ENCODE measurements at regions not wholly inside any gene's neighbourhood (a gene's known extent, or its start where the extent isn't known, plus 50 kb on each side); places are given as distances from the start of the nearest gene placed in this dataset.

- Mint-ChIP-seq H3K27me3 (no peaks in the 10 kb centered on the region), H3K4me1 (ENCODE audit: low read depth) (no peaks in the 10 kb centered on the region), H3K9me3 (peaks cover 4% of the 10 kb centered on the region), H3K4me3 (no peak overlapping the region), H3K27ac (no peak overlapping the region), H3K36me3 (ENCODE audit: low read depth) (no peaks in the 10 kb centered on the region)
Measured at GRCh38 chr5:89470658-89471057, 587.7 kb upstream of the MEF2C start.

- H3K27me3 Mint-ChIP-seq = no peaks in the 10 kb centered on the region
- no peak overlapping the region for H3K27ac Mint-ChIP-seq
- no peak overlapping the region for H3K4me3 Mint-ChIP-seq
- peaks cover 12% of the 10 kb centered on the region for H3K4me1 Mint-ChIP-seq (ENCODE audit: low read depth)
- peaks cover 8% of the 10 kb centered on the region for H3K9me3 Mint-ChIP-seq
- no peaks in the 10 kb centered on the region for H3K36me3 Mint-ChIP-seq (ENCODE audit: low read depth)
Measured at GRCh38 chr5:89458332-89458656, 575.3 kb upstream of the MEF2C start.

- Mint-ChIP-seq H3K27me3 (no peaks in the 10 kb centered on the region), H3K9me3 (peaks cover 9% of the 10 kb centered on the region), H3K27ac (no peak overlapping the region), H3K36me3 (ENCODE audit: low read depth) (no peaks in the 10 kb centered on the region), H3K4me3 (no peak overlapping the region), H3K4me1 (ENCODE audit: low read depth) (peaks cover 12% of the 10 kb centered on the region)
Measured at GRCh38 chr5:89457411-89458331, 574.7 kb upstream of the MEF2C start.

GRCh38 chr5:89452081-89452480, 569.1 kb upstream of the MEF2C start:
- peaks cover 9% of the 10 kb centered on the region for H3K9me3 Mint-ChIP-seq
- no peak overlapping the region for H3K4me3 Mint-ChIP-seq
- no peaks in the 10 kb centered on the region for H3K4me1 Mint-ChIP-seq (ENCODE audit: low read depth)
- no peak overlapping the region for H3K27ac Mint-ChIP-seq
- no peaks in the 10 kb centered on the region for H3K36me3 Mint-ChIP-seq (ENCODE audit: low read depth)
- no peaks in the 10 kb centered on the region for H3K27me3 Mint-ChIP-seq

GRCh38 chr5:89451263-89451662, 568.3 kb upstream of the MEF2C start:
- H3K27me3 Mint-ChIP-seq = no peaks in the 10 kb centered on the region
- no peaks in the 10 kb centered on the region for H3K36me3 Mint-ChIP-seq (ENCODE audit: low read depth)
- no peak overlapping the region for H3K27ac Mint-ChIP-seq
- H3K4me1 Mint-ChIP-seq (ENCODE audit: low read depth) = no peaks in the 10 kb centered on the region
- no peak overlapping the region for H3K4me3 Mint-ChIP-seq
- peaks cover 9% of the 10 kb centered on the region for H3K9me3 Mint-ChIP-seq

GRCh38 chr5:89450149-89450538, 567.2 kb upstream of the MEF2C start:
- H3K36me3 Mint-ChIP-seq (ENCODE audit: low read depth) = no peaks in the 10 kb centered on the region
- no peaks in the 10 kb centered on the region for H3K27me3 Mint-ChIP-seq
- H3K9me3 Mint-ChIP-seq = peaks cover 8% of the 10 kb centered on the region
- no peaks in the 10 kb centered on the region for H3K4me1 Mint-ChIP-seq (ENCODE audit: low read depth)
- H3K4me3 Mint-ChIP-seq = no peak overlapping the region
- H3K27ac Mint-ChIP-seq = no peak overlapping the region

GRCh38 chr5:89449392-89450148, 566.6 kb upstream of the MEF2C start:
- no peaks in the 10 kb centered on the region for H3K4me1 Mint-ChIP-seq (ENCODE audit: low read depth)
- no peaks in the 10 kb centered on the region for H3K27me3 Mint-ChIP-seq
- no peak overlapping the region for H3K27ac Mint-ChIP-seq
- H3K36me3 Mint-ChIP-seq (ENCODE audit: low read depth) = no peaks in the 10 kb centered on the region
- peaks cover 3% of the 10 kb centered on the region for H3K9me3 Mint-ChIP-seq
- no peak overlapping the region for H3K4me3 Mint-ChIP-seq

- Mint-ChIP-seq H3K9me3 (no peaks in the 10 kb centered on the region), H3K36me3 (ENCODE audit: low read depth) (no peaks in the 10 kb centered on the region), H3K27ac (peak overlapping the region; percentile 24), H3K27me3 (no peaks in the 10 kb centered on the region), H3K4me1 (ENCODE audit: low read depth) (peaks cover 3% of the 10 kb centered on the region), H3K4me3 (no peak overlapping the region)
Measured at GRCh38 chr5:89447027-89447426, 564.0 kb upstream of the MEF2C start.

GRCh38 chr5:89445106-89445745, 562.2 kb upstream of the MEF2C start:
- no peaks in the 10 kb centered on the region for H3K36me3 Mint-ChIP-seq (ENCODE audit: low read depth)
- no peaks in the 10 kb centered on the region for H3K27me3 Mint-ChIP-seq
- no peak overlapping the region for H3K4me3 Mint-ChIP-seq
- no peak overlapping the region for H3K27ac Mint-ChIP-seq
- peaks cover 3% of the 10 kb centered on the region for H3K4me1 Mint-ChIP-seq (ENCODE audit: low read depth)
- H3K9me3 Mint-ChIP-seq = no peaks in the 10 kb centered on the region

GRCh38 chr5:89444088-89444487, 561.1 kb upstream of the MEF2C start:
- H3K36me3 Mint-ChIP-seq (ENCODE audit: low read depth) = no peaks in the 10 kb centered on the region
- peaks cover 3% of the 10 kb centered on the region for H3K4me1 Mint-ChIP-seq (ENCODE audit: low read depth)
- no peaks in the 10 kb centered on the region for H3K9me3 Mint-ChIP-seq
- no peak overlapping the region for H3K4me3 Mint-ChIP-seq
- H3K27ac Mint-ChIP-seq = no peak overlapping the region
- H3K27me3 Mint-ChIP-seq = no peaks in the 10 kb centered on the region

GRCh38 chr5:89443508-89443907, 560.5 kb upstream of the MEF2C start:
- Mint-ChIP-seq H3K4me3 (no peak overlapping the region), H3K9me3 (no peaks in the 10 kb centered on the region), H3K27ac (no peak overlapping the region), H3K4me1 (ENCODE audit: low read depth) (peaks cover 3% of the 10 kb centered on the region), H3K36me3 (ENCODE audit: low read depth) (no peaks in the 10 kb centered on the region), H3K27me3 (no peaks in the 10 kb centered on the region)

- Mint-ChIP-seq H3K36me3 (ENCODE audit: low read depth) (no peaks in the 10 kb centered on the region), H3K27me3 (no peaks in the 10 kb centered on the region), H3K4me1 (ENCODE audit: low read depth) (peaks cover 11% of the 10 kb centered on the region), H3K4me3 (no peak overlapping the region), H3K9me3 (no peaks in the 10 kb centered on the region), H3K27ac (no peak overlapping the region)
Measured at GRCh38 chr5:89441965-89442364, 559.0 kb upstream of the MEF2C start.

GRCh38 chr5:89440670-89441069, 557.7 kb upstream of the MEF2C start:
- Mint-ChIP-seq H3K4me3 (no peak overlapping the region), H3K36me3 (ENCODE audit: low read depth) (no peaks in the 10 kb centered on the region), H3K27ac (no peak overlapping the region), H3K9me3 (no peaks in the 10 kb centered on the region), H3K4me1 (ENCODE audit: low read depth) (peaks cover 18% of the 10 kb centered on the region), H3K27me3 (no peaks in the 10 kb centered on the region)

- peak overlapping the region; percentile 28 for H3K27ac Mint-ChIP-seq
- H3K36me3 Mint-ChIP-seq (ENCODE audit: low read depth) = no peaks in the 10 kb centered on the region
- no peak overlapping the region for H3K4me3 Mint-ChIP-seq
- peaks cover 14% of the 10 kb centered on the region for H3K4me1 Mint-ChIP-seq (ENCODE audit: low read depth)
- no peaks in the 10 kb centered on the region for H3K9me3 Mint-ChIP-seq
- H3K27me3 Mint-ChIP-seq = no peaks in the 10 kb centered on the region
Measured at GRCh38 chr5:89437450-89438435, 554.8 kb upstream of the MEF2C start.
